SK-N-SH (cell line): ENCODE measurements at regions not wholly inside any gene's neighbourhood (a gene's known extent, or its start where the extent isn't known, plus 50 kb on each side); places are given as distances from the start of the nearest gene placed in this dataset.

Source experiments
- CTCF ChIP-seq: fragments of 200-600 bp; sonication (generic); IDR thresholded peaks from 2 replicates; pipeline ENCODE4 v1.6.1; 2017; ENCODE audit warnings: antibody characterized with exemption, mild to moderate bottlenecking, moderate library complexity
- FOXJ3 ChIP-seq: sonication (generic); formaldehyde crosslinking; IDR thresholded peaks from 2 replicates; pipeline ENCODE4 v1.5.1; 2020; ENCODE audit warnings: mild to moderate bottlenecking, missing genetic modification reagents
- FOXM1 ChIP-seq: IDR thresholded peaks from 2 replicates; pipeline ENCODE4 v1.4.0; 2012; ENCODE audit warnings: low read depth, mild to moderate bottlenecking
- IRF3 ChIP-seq: fragments of 150-350 bp; IDR thresholded peaks from 2 replicates; pipeline ENCODE4 v1.6.1; 2016; ENCODE audit warnings: mild to moderate bottlenecking, low read depth, low read length
- JUND ChIP-seq: IDR thresholded peaks from 2 replicates; pipeline ENCODE4 v1.4.0; 2012
- MAX ChIP-seq: IDR thresholded peaks from 2 replicates; pipeline ENCODE4 v1.4.0; 2012; ENCODE audit warnings: low read depth
- POLR2AphosphoS5 ChIP-seq: IDR thresholded peaks from 2 replicates; pipeline ENCODE4 v1.6.1; 2012; ENCODE audit warnings: low read depth, low read length
- SMC3 ChIP-seq: IDR thresholded peaks from 2 replicates; pipeline ENCODE4 v1.6.1; 2012; ENCODE audit warnings: low read depth, low read length, improper control_type of control experiment
- TAF1 ChIP-seq: IDR thresholded peaks from 2 replicates; pipeline ENCODE4 v1.6.1; 2012; ENCODE audit warnings: low read depth, mild to moderate bottlenecking, low read length, moderate library complexity, borderline replicate concordance
- USF1 ChIP-seq: IDR thresholded peaks from 2 replicates; pipeline ENCODE4 v1.4.0; 2012; ENCODE audit warnings: low read depth, borderline replicate concordance

- no peak for TF ChIP-seq JUND
- no peak for TF ChIP-seq CTCF
- no peak for TF ChIP-seq IRF3
- TF ChIP-seq POLR2AphosphoS5 = no peak
- TF ChIP-seq FOXJ3 = no peak
- TF ChIP-seq USF1 = no peak
- TF ChIP-seq TAF1 = no peak
- TF ChIP-seq MAX = no peak
- no peak for TF ChIP-seq FOXM1
- TF ChIP-seq SMC3 = no peak
Measured at GRCh38 chr9:79083621-79084020, 488.1 kb upstream of the TLE4 start.
